ENCODE measurements at regions not wholly inside any gene's neighbourhood (a gene's known extent, or its start where the extent isn't known, plus 50 kb on each side); places are given as distances from the start of the nearest gene placed in this dataset.

GRCh38 chr1:170874671-170875070 is 60.7 kb upstream of the MROH9 start:
- TF ChIP-seq, protein P1, sequence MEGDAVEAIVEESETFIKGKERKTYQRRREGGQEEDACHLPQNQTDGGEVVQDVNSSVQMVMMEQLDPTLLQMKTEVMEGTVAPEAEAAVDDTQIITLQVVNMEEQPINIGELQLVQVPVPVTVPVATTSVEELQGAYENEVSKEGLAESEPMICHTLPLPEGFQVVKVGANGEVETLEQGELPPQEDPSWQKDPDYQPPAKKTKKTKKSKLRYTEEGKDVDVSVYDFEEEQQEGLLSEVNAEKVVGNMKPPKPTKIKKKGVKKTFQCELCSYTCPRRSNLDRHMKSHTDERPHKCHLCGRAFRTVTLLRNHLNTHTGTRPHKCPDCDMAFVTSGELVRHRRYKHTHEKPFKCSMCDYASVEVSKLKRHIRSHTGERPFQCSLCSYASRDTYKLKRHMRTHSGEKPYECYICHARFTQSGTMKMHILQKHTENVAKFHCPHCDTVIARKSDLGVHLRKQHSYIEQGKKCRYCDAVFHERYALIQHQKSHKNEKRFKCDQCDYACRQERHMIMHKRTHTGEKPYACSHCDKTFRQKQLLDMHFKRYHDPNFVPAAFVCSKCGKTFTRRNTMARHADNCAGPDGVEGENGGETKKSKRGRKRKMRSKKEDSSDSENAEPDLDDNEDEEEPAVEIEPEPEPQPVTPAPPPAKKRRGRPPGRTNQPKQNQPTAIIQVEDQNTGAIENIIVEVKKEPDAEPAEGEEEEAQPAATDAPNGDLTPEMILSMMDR (conservative IDR thresholded peaks at IDR 0.05; ENCODE audit: low read depth, low read length), result no peak
- TF ChIP-seq EZH2 (IDR thresholded peaks at IDR 0.05; ENCODE audit: borderline replicate concordance, low read depth, low read length, poor library complexity, severe bottlenecking), result no peak

Data from A673 (cell line).